ENCODE measurements at regions not wholly inside any gene's neighbourhood (a gene's known extent, or its start where the extent isn't known, plus 50 kb on each side); places are given as distances from the start of the nearest gene placed in this dataset.
"Not testable (repeated sequence)": the region's sequence is repeated elsewhere in the genome, so short reads cannot be mapped to it uniquely, and the experiment has no call there.

GRCh38 chr13:39928261-39928660 lies 272.8 kb downstream of the COG6 start:
- DNase-seq = no peak
- ATAC-seq = no peak

GRCh38 chr13:39929583-39929982 lies 274.1 kb downstream of the COG6 start:
- no peak for DNase-seq
- intact Hi-C loops (cut with micrococcal nuclease) = no loop called here
- no peak for ATAC-seq

More at GRCh38 chr13:39928261-39928660, 272.8 kb downstream of the COG6 start:
- intact Hi-C loops (cut with micrococcal nuclease) = no loop called here

- intact Hi-C loops (cut with micrococcal nuclease) = no loop called here
- DNase-seq (no peak), ATAC-seq (no peak)
These were observed 274.6 kb downstream of the COG6 start for GRCh38 chr13:39930060-39930459.

GRCh38 chr13:39930544-39931444 lies 275.3 kb downstream of the COG6 start:
- ATAC-seq = no peak
- DNase-seq = no peak
- intact Hi-C loops (cut with micrococcal nuclease) = no loop called here

- ATAC-seq (no peak), DNase-seq (no peak)
- intact Hi-C loops (cut with micrococcal nuclease) = no loop called here
These were observed 276.0 kb downstream of the COG6 start for GRCh38 chr13:39931505-39931904.

GRCh38 chr13:39932514-39932913 lies 277.1 kb downstream of the COG6 start:
- ATAC-seq; intact Hi-C loops (cut with micrococcal nuclease); DNase-seq: not testable (repeated sequence)

GRCh38 chr13:39935155-39935554 lies 279.7 kb downstream of the COG6 start:
- ATAC-seq (no peak), DNase-seq (no peak)
- intact Hi-C loops (cut with micrococcal nuclease) = no loop called here

GRCh38 chr13:39938596-39938995 lies 283.1 kb downstream of the COG6 start:
- no peak for ATAC-seq
- intact Hi-C loops (cut with micrococcal nuclease) = no loop called here
- no peak for DNase-seq

- ATAC-seq = no peak
- intact Hi-C loops (cut with micrococcal nuclease) = loop anchor here (10.0 kb wide), 1 partner anchor 166 kb away; no protein-coding TSS in a partner anchor
- no peak for DNase-seq
These were observed 285.8 kb downstream of the COG6 start for GRCh38 chr13:39941236-39941635.

GRCh38 chr13:39941911-39942551 lies 286.6 kb downstream of the COG6 start:
- ATAC-seq (peak; percentile 25), DNase-seq (no peak)
- intact Hi-C loops (cut with micrococcal nuclease) = loop anchor here (10.0 kb wide), 1 partner anchor 167 kb away; no protein-coding TSS in a partner anchor

- intact Hi-C loops (cut with micrococcal nuclease) = loop anchor here (10.0 kb wide), 1 partner anchor 168 kb away; no protein-coding TSS in a partner anchor
- peak; percentile 73 for DNase-seq
- ATAC-seq = peak; percentile 96
These were observed 287.3 kb downstream of the COG6 start for GRCh38 chr13:39942552-39943273.

- DNase-seq (no peak), ATAC-seq (no peak)
- intact Hi-C loops (cut with micrococcal nuclease) = loop anchor here (10.0 kb wide), 1 partner anchor 169 kb away; no protein-coding TSS in a partner anchor
These were observed 288.2 kb downstream of the COG6 start for GRCh38 chr13:39943711-39944110.

GRCh38 chr13:39945226-39945625 lies 289.8 kb downstream of the COG6 start:
- intact Hi-C loops (cut with micrococcal nuclease) = loop anchor here (10.0 kb wide), 1 partner anchor 170 kb away; no protein-coding TSS in a partner anchor
- DNase-seq = peak; percentile 38
- no peak for ATAC-seq

- intact Hi-C loops (cut with micrococcal nuclease) = loop anchor here (10.0 kb wide), 1 partner anchor 172 kb away; no protein-coding TSS in a partner anchor
- ATAC-seq (no peak), DNase-seq (no peak)
These were observed 291.3 kb downstream of the COG6 start for GRCh38 chr13:39946769-39947168.

- ATAC-seq = no peak
- no peak for DNase-seq
- intact Hi-C loops (cut with micrococcal nuclease) = no loop called here
These were observed 295.8 kb downstream of the COG6 start for GRCh38 chr13:39951301-39951700.

- ATAC-seq = peak; percentile 31
- DNase-seq = no peak
These were observed 297.1 kb downstream of the COG6 start for GRCh38 chr13:39952249-39953233.

GRCh38 chr13:39954476-39954875 lies 299.0 kb downstream of the COG6 start:
- DNase-seq (no peak), ATAC-seq (no peak)

More at GRCh38 chr13:39952249-39953233, 297.1 kb downstream of the COG6 start:
- intact Hi-C loops (cut with micrococcal nuclease) = no loop called here

GRCh38 chr13:39955560-39955959 lies 300.1 kb downstream of the COG6 start:
- intact Hi-C loops (cut with micrococcal nuclease) = no loop called here
- DNase-seq (no peak), ATAC-seq (no peak)

More at GRCh38 chr13:39954476-39954875, 299.0 kb downstream of the COG6 start:
- intact Hi-C loops (cut with micrococcal nuclease) = no loop called here
